Fibroblast of lung (primary cell): ENCODE measurements at regions not wholly inside any gene's neighbourhood (a gene's known extent, or its start where the extent isn't known, plus 50 kb on each side); places are given as distances from the start of the nearest gene placed in this dataset.

Experiments used
- CTCF ChIP-seq, 2 donors: IDR thresholded peaks in 1 of 2; conservative IDR thresholded peaks in 1 of 2; 1 replicate in 1 of 2; 2 replicates in 1 of 2; pipeline ENCODE4 v1.5.1; 2011 to 2012; ENCODE audit warnings: low read length in 2 of 2, control low read depth in 1 of 2, inconsistent platforms in 1 of 2, low read depth in 1 of 2, mild to moderate bottlenecking in 1 of 2
- EZH2 ChIP-seq: IDR thresholded peaks from 2 replicates; pipeline ENCODE4 v1.5.1; 2012; ENCODE audit warnings: low read length, control low read depth, mild to moderate bottlenecking; ENCODE audit errors: missing control alignments

GRCh38 chr2:31810200-31810917 is 200.4 kb downstream of the MEMO1 start:
- TF ChIP-seq CTCF (conservative IDR thresholded peaks at IDR 0.05 in 1 of 2, IDR thresholded peaks at IDR 0.05 in 1 of 2; ENCODE audit: low read depth in 1 of 2, low read length in 2 of 2), result no peak
- TF ChIP-seq EZH2, result no peak
